ENCODE measurements at regions not wholly inside any gene's neighbourhood (a gene's known extent, or its start where the extent isn't known, plus 50 kb on each side); places are given as distances from the start of the nearest gene placed in this dataset.

- CTCF ChIA-PET = no interaction called here
- peaks cover 8% of the 10 kb centered on the region for H3K9me3 Mint-ChIP-seq
These were observed 85.5 kb upstream of the DTNA start for GRCh38 chr18:34624551-34624950.

GRCh38 chr18:34626404-34627136 is 83.5 kb upstream of the DTNA start:
- intact Hi-C loops (cut with micrococcal nuclease) = no loop called here
- Mint-ChIP-seq H3K9me3 (no peaks in the 10 kb centered on the region), H3K4me1 (ENCODE audit: low read depth) (no peaks in the 10 kb centered on the region), H3K4me3 (no peak overlapping the region), H3K27ac (no peak overlapping the region), H3K27me3 (no peaks in the 10 kb centered on the region), H3K36me3 (no peaks in the 10 kb centered on the region)
- no peak for DNase-seq
- POLR2A ChIA-PET = no interaction called here
- CTCF ChIA-PET = no interaction called here

More at GRCh38 chr18:34624551-34624950, 85.5 kb upstream of the DTNA start:
- Mint-ChIP-seq H3K4me1 (ENCODE audit: low read depth) (no peaks in the 10 kb centered on the region), H3K4me3 (no peak overlapping the region), H3K36me3 (no peaks in the 10 kb centered on the region), H3K27me3 (no peaks in the 10 kb centered on the region), H3K27ac (no peak overlapping the region)
- no peak for DNase-seq
- POLR2A ChIA-PET = no interaction called here
- intact Hi-C loops (cut with micrococcal nuclease) = no loop called here

- Mint-ChIP-seq H3K9me3 (no peaks in the 10 kb centered on the region), H3K4me3 (no peak overlapping the region), H3K4me1 (ENCODE audit: low read depth) (no peaks in the 10 kb centered on the region), H3K27ac (no peak overlapping the region), H3K27me3 (no peaks in the 10 kb centered on the region), H3K36me3 (no peaks in the 10 kb centered on the region)
- ChIA-PET POLR2A (no interaction called here), CTCF (no interaction called here)
- intact Hi-C loops (cut with micrococcal nuclease) = no loop called here
- no peak for DNase-seq
These were observed 82.8 kb upstream of the DTNA start for GRCh38 chr18:34627137-34627920.

- no peak overlapping the region for H3K4me3 Mint-ChIP-seq
- ChIA-PET CTCF (interaction anchor here (0.6 kb wide), 1 partner anchor 1778 kb away, joined by 3 read pairs; no protein-coding TSS in a partner anchor), POLR2A (no interaction called here)
- no peak overlapping the region for H3K27ac Mint-ChIP-seq
- no peaks in the 10 kb centered on the region for H3K36me3 Mint-ChIP-seq
- no peaks in the 10 kb centered on the region for H3K27me3 Mint-ChIP-seq
- no peaks in the 10 kb centered on the region for H3K9me3 Mint-ChIP-seq
- DNase-seq = no peak
- intact Hi-C loops (cut with micrococcal nuclease) = no loop called here
- H3K4me1 Mint-ChIP-seq (ENCODE audit: low read depth) = no peaks in the 10 kb centered on the region
These were observed 78.8 kb upstream of the DTNA start for GRCh38 chr18:34631093-34631966.

GRCh38 chr18:34632321-34632720 is 77.8 kb upstream of the DTNA start:
- no peaks in the 10 kb centered on the region for H3K36me3 Mint-ChIP-seq
- ChIA-PET POLR2A (no interaction called here), CTCF (interaction anchor here (0.6 kb wide), 1 partner anchor 225 kb away, joined by 3 read pairs; no protein-coding TSS in a partner anchor)
- H3K27ac Mint-ChIP-seq = no peak overlapping the region
- H3K4me3 Mint-ChIP-seq = no peak overlapping the region
- no peaks in the 10 kb centered on the region for H3K27me3 Mint-ChIP-seq
- DNase-seq = no peak
- intact Hi-C loops (cut with micrococcal nuclease) = no loop called here
- no peaks in the 10 kb centered on the region for H3K4me1 Mint-ChIP-seq (ENCODE audit: low read depth)
- no peaks in the 10 kb centered on the region for H3K9me3 Mint-ChIP-seq

- no peaks in the 10 kb centered on the region for H3K9me3 Mint-ChIP-seq
- no peaks in the 10 kb centered on the region for H3K36me3 Mint-ChIP-seq
- no peak for DNase-seq
- POLR2A ChIA-PET = no interaction called here
- no peak overlapping the region for H3K27ac Mint-ChIP-seq
- H3K4me1 Mint-ChIP-seq (ENCODE audit: low read depth) = no peaks in the 10 kb centered on the region
- intact Hi-C loops (cut with micrococcal nuclease) = no loop called here
- H3K27me3 Mint-ChIP-seq = no peaks in the 10 kb centered on the region
- H3K4me3 Mint-ChIP-seq = no peak overlapping the region
- CTCF ChIA-PET = no interaction called here
These were observed 76.7 kb upstream of the DTNA start for GRCh38 chr18:34633368-34633767.

GRCh38 chr18:34637094-34637801 is 72.8 kb upstream of the DTNA start:
- ChIA-PET CTCF (no interaction called here), POLR2A (no interaction called here)
- H3K4me1 Mint-ChIP-seq (ENCODE audit: low read depth) = no peaks in the 10 kb centered on the region
- H3K36me3 Mint-ChIP-seq = no peaks in the 10 kb centered on the region
- no peak overlapping the region for H3K27ac Mint-ChIP-seq
- H3K9me3 Mint-ChIP-seq = no peaks in the 10 kb centered on the region
- H3K4me3 Mint-ChIP-seq = no peak overlapping the region
- no peaks in the 10 kb centered on the region for H3K27me3 Mint-ChIP-seq
- DNase-seq = no peak
- intact Hi-C loops (cut with micrococcal nuclease) = no loop called here

GRCh38 chr18:34639687-34640086 is 70.4 kb upstream of the DTNA start:
- Mint-ChIP-seq H3K9me3 (no peaks in the 10 kb centered on the region), H3K27me3 (no peaks in the 10 kb centered on the region), H3K27ac (no peak overlapping the region), H3K4me1 (ENCODE audit: low read depth) (no peaks in the 10 kb centered on the region), H3K36me3 (no peaks in the 10 kb centered on the region), H3K4me3 (no peak overlapping the region)
- no peak for DNase-seq
- ChIA-PET CTCF (no interaction called here), POLR2A (no interaction called here)
- intact Hi-C loops (cut with micrococcal nuclease) = no loop called here

GRCh38 chr18:34640276-34640675 is 69.8 kb upstream of the DTNA start:
- H3K9me3 Mint-ChIP-seq = no peaks in the 10 kb centered on the region
- DNase-seq = no peak
- no peaks in the 10 kb centered on the region for H3K36me3 Mint-ChIP-seq
- ChIA-PET CTCF (no interaction called here), POLR2A (no interaction called here)
- no peaks in the 10 kb centered on the region for H3K4me1 Mint-ChIP-seq (ENCODE audit: low read depth)
- no peak overlapping the region for H3K4me3 Mint-ChIP-seq
- H3K27ac Mint-ChIP-seq = no peak overlapping the region
- intact Hi-C loops (cut with micrococcal nuclease) = no loop called here
- no peaks in the 10 kb centered on the region for H3K27me3 Mint-ChIP-seq

GRCh38 chr18:34643989-34644388 is 66.1 kb upstream of the DTNA start:
- intact Hi-C loops (cut with micrococcal nuclease) = no loop called here
- H3K27ac Mint-ChIP-seq = no peak overlapping the region
- H3K4me1 Mint-ChIP-seq (ENCODE audit: low read depth) = no peaks in the 10 kb centered on the region
- H3K36me3 Mint-ChIP-seq = no peaks in the 10 kb centered on the region
- no peak overlapping the region for H3K4me3 Mint-ChIP-seq
- no peaks in the 10 kb centered on the region for H3K9me3 Mint-ChIP-seq
- ChIA-PET CTCF (interaction anchor here (1.0 kb wide), 2 partner anchors 16 to 18 kb away, joined by 3 to 6 read pairs; no protein-coding TSS in a partner anchor), POLR2A (no interaction called here)
- no peaks in the 10 kb centered on the region for H3K27me3 Mint-ChIP-seq
- DNase-seq = no peak

GRCh38 chr18:34647251-34647650 is 62.8 kb upstream of the DTNA start:
- POLR2A ChIA-PET = no interaction called here
- intact Hi-C loops (cut with micrococcal nuclease) = no loop called here
- no peak for DNase-seq
- peaks cover 3% of the 10 kb centered on the region for H3K27me3 Mint-ChIP-seq
- no peak overlapping the region for H3K27ac Mint-ChIP-seq
- CTCF ChIA-PET = interaction anchor here (0.9 kb wide), 1 partner anchor 14 kb away, joined by 4 read pairs; no protein-coding TSS in a partner anchor
- H3K36me3 Mint-ChIP-seq = no peaks in the 10 kb centered on the region
- no peaks in the 10 kb centered on the region for H3K4me1 Mint-ChIP-seq (ENCODE audit: low read depth)
- no peak overlapping the region for H3K4me3 Mint-ChIP-seq
- H3K9me3 Mint-ChIP-seq = no peaks in the 10 kb centered on the region
